Stomach smooth muscle (tissue), 2 donors: ENCODE measurements at regions not wholly inside any gene's neighbourhood (a gene's known extent, or its start where the extent isn't known, plus 50 kb on each side); places are given as distances from the start of the nearest gene placed in this dataset.

ENCODE experiments used
- H3K27ac ChIP-seq: one replicate; pipeline ENCODE4 v1.7.0; 2013; ENCODE audit warnings: mild to moderate bottlenecking, low read length, inconsistent platforms
- H3K27me3 ChIP-seq, 2 donors: one replicate each; pipeline ENCODE4 v1.7.0; 2013; ENCODE audit warnings: low read length in 2 of 2; ENCODE audit not compliant: insufficient read depth in 2 of 2, control insufficient read depth in 1 of 2
- H3K36me3 ChIP-seq, 2 donors: one replicate each; pipeline ENCODE4 v1.7.0; 2013; ENCODE audit warnings: low read length in 2 of 2; ENCODE audit not compliant: control insufficient read depth in 2 of 2, insufficient read depth in 2 of 2
- H3K4me1 ChIP-seq: one replicate; pipeline ENCODE4 v1.7.0; 2013; ENCODE audit warnings: low read length; ENCODE audit not compliant: control insufficient read depth, insufficient read depth
- H3K4me3 ChIP-seq, 2 donors: one replicate each; pipeline ENCODE4 v1.7.0; 2013; ENCODE audit warnings: low read length in 2 of 2
- H3K9ac ChIP-seq, 2 donors: one replicate each; pipeline ENCODE4 v1.7.0; 2013; ENCODE audit warnings: low read length in 2 of 2, mild to moderate bottlenecking in 1 of 2
- H3K9me3 ChIP-seq, 2 donors: one replicate each; pipeline ENCODE4 v1.7.0; 2013; ENCODE audit warnings: low read length in 2 of 2; ENCODE audit not compliant: control insufficient read depth in 2 of 2
- donor health status: healthy.
- donor health status: Pancreatic carcinoma.

GRCh38 chr2:234279637-234280036 lies 217.2 kb downstream of the ARL4C start:
- Histone ChIP-seq H3K9me3 (no peaks in the 10 kb centered on the region), H3K27ac (no peak overlapping the region), H3K27me3 (peaks cover 0 to 2% of the 10 kb centered on the region in 2 donors)

GRCh38 chr2:234278556-234279255 lies 218.2 kb downstream of the ARL4C start:
- no peaks in the 10 kb centered on the region for H3K36me3 ChIP-seq
- H3K4me3 ChIP-seq: no peak overlapping the region
- H3K27ac ChIP-seq: no peak overlapping the region

More at GRCh38 chr2:234279637-234280036, 217.2 kb downstream of the ARL4C start:
- Histone ChIP-seq H3K9ac (no peak overlapping the region), H3K4me1 (no peaks in the 10 kb centered on the region), H3K36me3 (no peaks in the 10 kb centered on the region), H3K4me3 (no peak overlapping the region)

GRCh38 chr2:234275515-234275914 lies 221.4 kb downstream of the ARL4C start:
- Histone ChIP-seq H3K4me1 (no peaks in the 10 kb centered on the region), H3K27ac (no peak overlapping the region), H3K4me3 (no peak overlapping the region), H3K27me3 (no peaks in the 10 kb centered on the region), H3K36me3 (no peaks in the 10 kb centered on the region), H3K9me3 (no peaks in the 10 kb centered on the region), H3K9ac (no peak overlapping the region)

More at GRCh38 chr2:234278556-234279255, 218.2 kb downstream of the ARL4C start:
- Histone ChIP-seq H3K9me3 (no peaks in the 10 kb centered on the region), H3K4me1 (no peaks in the 10 kb centered on the region), H3K9ac (no peak overlapping the region), H3K27me3 (peaks cover 0 to 2% of the 10 kb centered on the region in 2 donors)

GRCh38 chr2:234273887-234274584 lies 222.8 kb downstream of the ARL4C start:
- Histone ChIP-seq H3K9me3 (no peaks in the 10 kb centered on the region), H3K9ac (no peak overlapping the region), H3K36me3 (no peaks in the 10 kb centered on the region), H3K27ac (no peak overlapping the region), H3K4me3 (no peak overlapping the region), H3K27me3 (no peaks in the 10 kb centered on the region), H3K4me1 (no peaks in the 10 kb centered on the region)

GRCh38 chr2:234272069-234272850 lies 221.8 kb downstream of the SPP2 start:
- Histone ChIP-seq H3K36me3 (no peaks in the 10 kb centered on the region), H3K27me3 (no peaks in the 10 kb centered on the region), H3K9me3 (no peaks in the 10 kb centered on the region), H3K9ac (no peak overlapping the region), H3K27ac (no peak overlapping the region), H3K4me1 (no peaks in the 10 kb centered on the region), H3K4me3 (no peak overlapping the region)

GRCh38 chr2:234271338-234271737 lies 220.8 kb downstream of the SPP2 start:
- Histone ChIP-seq H3K36me3 (no peaks in the 10 kb centered on the region), H3K4me3 (no peak overlapping the region), H3K27me3 (no peaks in the 10 kb centered on the region), H3K4me1 (no peaks in the 10 kb centered on the region), H3K9ac (no peak overlapping the region), H3K9me3 (no peaks in the 10 kb centered on the region), H3K27ac (no peak overlapping the region)

- no peaks in the 10 kb centered on the region for H3K4me1 ChIP-seq
- no peak overlapping the region for H3K27ac ChIP-seq
- H3K9ac ChIP-seq: no peak overlapping the region
These were observed 219.3 kb downstream of the SPP2 start for GRCh38 chr2:234269769-234270204.

GRCh38 chr2:234267534-234267933 lies 217.0 kb downstream of the SPP2 start:
- no peaks in the 10 kb centered on the region for H3K36me3 ChIP-seq
- no peaks in the 10 kb centered on the region for H3K27me3 ChIP-seq
- no peaks in the 10 kb centered on the region for H3K9me3 ChIP-seq
- no peak overlapping the region for H3K27ac ChIP-seq
- H3K9ac ChIP-seq: no peak overlapping the region
- H3K4me3 ChIP-seq: no peak overlapping the region
- no peaks in the 10 kb centered on the region for H3K4me1 ChIP-seq

More at GRCh38 chr2:234269769-234270204, 219.3 kb downstream of the SPP2 start:
- Histone ChIP-seq H3K36me3 (no peaks in the 10 kb centered on the region), H3K4me3 (no peak overlapping the region), H3K27me3 (no peaks in the 10 kb centered on the region), H3K9me3 (no peaks in the 10 kb centered on the region)

GRCh38 chr2:234266952-234267351 lies 216.4 kb downstream of the SPP2 start:
- Histone ChIP-seq H3K4me1 (no peaks in the 10 kb centered on the region), H3K36me3 (no peaks in the 10 kb centered on the region), H3K27me3 (no peaks in the 10 kb centered on the region)

GRCh38 chr2:234265206-234265605 lies 214.7 kb downstream of the SPP2 start:
- H3K9ac ChIP-seq: no peak overlapping the region
- H3K9me3 ChIP-seq: no peaks in the 10 kb centered on the region
- H3K4me3 ChIP-seq: no peak overlapping the region
- H3K36me3 ChIP-seq: no peaks in the 10 kb centered on the region
- H3K27ac ChIP-seq: no peak overlapping the region
- H3K4me1 ChIP-seq: no peaks in the 10 kb centered on the region
- no peaks in the 10 kb centered on the region for H3K27me3 ChIP-seq

More at GRCh38 chr2:234266952-234267351, 216.4 kb downstream of the SPP2 start:
- Histone ChIP-seq H3K9ac (no peak overlapping the region), H3K4me3 (no peak overlapping the region), H3K27ac (no peak overlapping the region), H3K9me3 (no peaks in the 10 kb centered on the region)
